Left ventricle myocardium inferior (tissue), 1 donor: ENCODE measurements at regions not wholly inside any gene's neighbourhood (a gene's known extent, or its start where the extent isn't known, plus 50 kb on each side); places are given as distances from the start of the nearest gene placed in this dataset.

Source experiments
- DNase-seq: peaks from one replicate; pipeline ENCODE4 v3.0.0-alpha.2; 2020
- H3K27ac ChIP-seq: fragments of 200-600 bp; replicated peaks from 2 replicates; pipeline ENCODE4 v1.8.0; 2021
- H3K27me3 ChIP-seq: fragments of 200-600 bp; 2 replicates; pipeline ENCODE4 v1.8.0; 2021; ENCODE audit warnings: low read depth
- H3K36me3 ChIP-seq: fragments of 200-600 bp; 2 replicates; pipeline ENCODE4 v1.8.0; 2021
- H3K4me1 ChIP-seq: fragments of 200-600 bp; 2 replicates; pipeline ENCODE4 v1.8.0; 2021
- H3K4me3 ChIP-seq: fragments of 200-600 bp; 2 replicates; pipeline ENCODE4 v1.8.0; 2021; ENCODE audit warnings: mild to moderate bottlenecking, moderate library complexity
- H3K9me3 ChIP-seq: fragments of 200-600 bp; replicated peaks from 2 replicates; pipeline ENCODE4 v1.8.0; 2021
- intact Hi-C: fragments of 100-400 bp; cut with micrococcal nuclease; formaldehyde crosslinking; loops from one replicate; pipeline ENCODE4 v1.11.0; 2022
- TF ChIP-seq, protein P1 (sequence below): fragments of 200-600 bp; IDR thresholded peaks from 2 replicates; pipeline ENCODE4 v1.8.0; 2021; ENCODE audit warnings: antibody characterized with exemption, mild to moderate bottlenecking, borderline replicate concordance
- donor health status: DM: no; HTN: yes; CAD: no; lungs with severe emphysema.

DNA sequence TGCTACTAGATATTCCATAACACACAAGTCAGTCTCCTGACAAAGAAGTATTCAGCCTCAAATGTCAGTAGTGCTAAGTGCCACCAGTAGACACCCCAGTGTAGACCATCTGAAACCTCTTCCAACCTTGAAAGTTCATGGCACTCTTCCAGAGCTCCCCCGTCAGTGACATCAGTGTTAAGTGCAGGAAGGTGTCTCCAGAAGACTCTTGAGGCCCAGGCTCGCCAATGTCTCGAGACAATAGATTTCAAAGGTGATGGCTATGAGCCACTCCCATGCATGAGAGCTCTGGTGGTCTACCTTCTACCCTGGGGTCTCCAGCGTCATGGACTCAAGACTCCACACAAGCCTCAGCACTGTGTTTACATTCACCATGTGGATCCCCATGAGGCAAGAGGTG, 183.8 kb downstream of the SMAD2 start:
- DNase-seq, result no peak
- Histone ChIP-seq H3K27me3 (peaks cover 35% of the 10 kb centered on the region), H3K4me3 (no peak overlapping the region), H3K4me1 (peaks cover 4% of the 10 kb centered on the region), H3K9me3 (no peaks in the 10 kb centered on the region), H3K27ac (no peak overlapping the region), H3K36me3 (no peaks in the 10 kb centered on the region)
- intact Hi-C loops, result loop anchor here (10.0 kb wide), 1 partner anchor 532 kb away; no protein-coding TSS in a partner anchor
- TF ChIP-seq, protein P1, sequence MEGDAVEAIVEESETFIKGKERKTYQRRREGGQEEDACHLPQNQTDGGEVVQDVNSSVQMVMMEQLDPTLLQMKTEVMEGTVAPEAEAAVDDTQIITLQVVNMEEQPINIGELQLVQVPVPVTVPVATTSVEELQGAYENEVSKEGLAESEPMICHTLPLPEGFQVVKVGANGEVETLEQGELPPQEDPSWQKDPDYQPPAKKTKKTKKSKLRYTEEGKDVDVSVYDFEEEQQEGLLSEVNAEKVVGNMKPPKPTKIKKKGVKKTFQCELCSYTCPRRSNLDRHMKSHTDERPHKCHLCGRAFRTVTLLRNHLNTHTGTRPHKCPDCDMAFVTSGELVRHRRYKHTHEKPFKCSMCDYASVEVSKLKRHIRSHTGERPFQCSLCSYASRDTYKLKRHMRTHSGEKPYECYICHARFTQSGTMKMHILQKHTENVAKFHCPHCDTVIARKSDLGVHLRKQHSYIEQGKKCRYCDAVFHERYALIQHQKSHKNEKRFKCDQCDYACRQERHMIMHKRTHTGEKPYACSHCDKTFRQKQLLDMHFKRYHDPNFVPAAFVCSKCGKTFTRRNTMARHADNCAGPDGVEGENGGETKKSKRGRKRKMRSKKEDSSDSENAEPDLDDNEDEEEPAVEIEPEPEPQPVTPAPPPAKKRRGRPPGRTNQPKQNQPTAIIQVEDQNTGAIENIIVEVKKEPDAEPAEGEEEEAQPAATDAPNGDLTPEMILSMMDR, result no peak

DNA sequence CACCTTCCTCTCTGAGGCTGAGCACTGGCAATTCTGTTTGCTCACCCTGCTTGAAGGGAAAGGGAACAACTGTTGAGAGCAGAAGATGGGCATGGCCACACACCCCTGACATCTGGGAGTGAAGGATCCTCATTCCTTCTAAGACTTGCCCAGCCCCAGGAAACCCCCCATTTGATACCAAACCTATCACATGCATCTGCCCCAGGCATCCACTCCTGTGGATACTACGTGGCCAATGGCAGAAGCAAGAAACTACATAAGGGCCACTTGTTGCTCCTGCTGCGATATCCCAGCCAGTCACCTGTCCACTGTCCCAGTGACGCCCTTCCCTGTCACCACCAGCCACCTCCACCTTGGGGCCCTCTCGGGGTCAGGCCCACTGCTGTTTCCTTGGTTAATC, 185.2 kb downstream of the SMAD2 start:
- intact Hi-C loops, result loop anchor here (10.0 kb wide), 1 partner anchor 530 kb away; no protein-coding TSS in a partner anchor
- Histone ChIP-seq H3K4me3 (no peak overlapping the region), H3K27ac (no peak overlapping the region), H3K9me3 (no peaks in the 10 kb centered on the region), H3K4me1 (peaks cover 4% of the 10 kb centered on the region), H3K36me3 (no peaks in the 10 kb centered on the region), H3K27me3 (peaks cover 44% of the 10 kb centered on the region)
- TF ChIP-seq, protein P1, result no peak
- no peak for DNase-seq

DNA sequence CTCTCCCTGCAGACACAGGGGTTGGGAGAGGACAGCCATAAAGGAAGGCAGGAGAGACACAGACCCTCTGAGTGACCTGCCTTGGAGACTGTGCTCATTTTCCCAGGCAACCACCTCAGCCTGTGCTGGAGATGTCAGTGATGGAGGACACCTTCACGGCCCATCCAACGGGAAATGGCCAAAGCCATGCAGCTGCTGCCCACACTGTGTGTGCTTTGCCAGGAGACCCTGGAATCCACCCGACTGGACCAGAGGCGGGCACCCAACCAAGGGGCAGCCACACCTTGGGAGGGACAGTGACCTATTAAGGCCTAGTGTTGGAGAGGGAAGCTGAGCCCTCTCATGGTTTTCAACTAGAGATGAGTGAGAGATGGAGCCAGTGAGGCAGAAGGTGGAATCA, 192.5 kb downstream of the SMAD2 start:
- Histone ChIP-seq H3K4me1 (no peaks in the 10 kb centered on the region), H3K36me3 (no peaks in the 10 kb centered on the region), H3K27ac (no peak overlapping the region), H3K9me3 (no peaks in the 10 kb centered on the region), H3K4me3 (no peak overlapping the region), H3K27me3 (peaks cover 82% of the 10 kb centered on the region)
- no peak for DNase-seq
- TF ChIP-seq, protein P1, result no peak
- intact Hi-C loops, result no loop called here

DNA sequence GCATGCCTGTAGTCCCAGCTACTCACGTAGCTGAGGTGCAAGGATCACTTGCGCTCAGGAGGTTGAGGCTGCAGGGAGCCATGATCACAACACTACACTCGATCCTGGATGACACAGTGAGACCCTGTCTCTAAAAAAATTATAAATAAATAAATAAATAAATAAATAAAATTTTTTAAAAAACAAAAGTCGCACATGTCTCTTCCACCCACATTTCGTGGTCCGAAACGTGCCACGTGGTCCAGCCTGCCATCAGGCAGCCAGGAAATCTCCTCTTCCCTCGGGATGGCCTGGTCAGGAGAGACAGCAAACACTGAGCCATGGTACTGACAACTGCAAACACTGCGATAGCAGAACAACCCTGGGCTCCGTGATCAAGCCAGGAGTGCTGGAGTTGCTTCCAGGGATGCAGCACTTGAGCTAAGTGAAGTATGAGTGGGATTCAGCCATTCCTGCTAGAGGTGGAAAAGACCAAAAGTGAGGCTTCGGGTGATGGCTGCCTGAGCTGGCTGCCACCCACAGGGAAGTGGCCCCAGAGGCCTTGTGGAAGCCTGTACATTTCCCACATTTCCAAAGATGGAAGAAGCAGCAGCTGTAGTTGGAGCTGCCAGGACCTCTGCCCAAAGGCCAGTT, 193.1 kb downstream of the SMAD2 start:
- TF ChIP-seq, protein P1, result no peak
- Histone ChIP-seq H3K4me1 (no peaks in the 10 kb centered on the region), H3K36me3 (no peaks in the 10 kb centered on the region), H3K27ac (no peak overlapping the region), H3K4me3 (no peak overlapping the region), H3K9me3 (no peaks in the 10 kb centered on the region), H3K27me3 (peaks cover 89% of the 10 kb centered on the region)
- intact Hi-C loops, result no loop called here
- no peak for DNase-seq

DNA sequence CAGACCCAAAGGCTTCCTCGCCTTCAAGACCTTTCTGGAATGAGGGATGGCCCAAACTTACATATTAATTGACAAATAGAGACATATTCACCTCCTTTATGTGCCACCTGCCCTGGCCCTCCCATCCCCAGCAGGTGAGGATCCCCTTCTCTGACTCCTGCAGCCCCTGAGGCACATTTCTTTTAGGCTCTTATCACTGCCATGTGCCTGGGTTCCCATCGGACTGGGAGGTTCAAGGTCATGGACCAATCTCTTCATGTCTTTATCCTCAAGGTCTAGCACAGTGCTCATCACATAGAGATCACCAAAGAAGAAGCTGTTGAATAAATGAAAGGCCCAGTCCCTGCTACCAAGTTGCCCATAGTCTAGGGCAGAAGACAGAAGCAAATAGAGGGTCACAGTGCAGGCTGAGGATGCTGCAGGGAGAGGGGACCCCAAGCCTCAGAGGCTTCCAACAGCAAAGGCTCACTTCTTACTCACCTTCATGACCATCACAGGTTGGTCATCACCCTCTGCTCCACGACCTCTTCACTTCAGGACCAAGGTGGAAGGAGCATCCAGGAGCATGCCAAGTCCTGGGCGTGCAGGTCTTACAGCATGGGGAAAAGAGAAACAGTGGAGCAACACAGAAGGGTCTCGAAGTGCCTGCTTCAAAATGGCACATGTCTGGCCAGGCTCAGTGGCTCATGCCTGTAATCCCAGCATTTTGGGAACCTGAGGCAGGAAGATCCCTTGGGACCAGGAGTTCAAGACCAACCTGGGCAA, 193.9 kb downstream of the SMAD2 start:
- Histone ChIP-seq H3K9me3 (no peaks in the 10 kb centered on the region), H3K27me3 (peaks cover 96% of the 10 kb centered on the region), H3K4me1 (no peaks in the 10 kb centered on the region), H3K36me3 (no peaks in the 10 kb centered on the region), H3K4me3 (no peak overlapping the region), H3K27ac (no peak overlapping the region)
- intact Hi-C loops, result no loop called here
- TF ChIP-seq, protein P1, result no peak
- DNase-seq, result no peak
